ENCODE measurements at regions not wholly inside any gene's neighbourhood (a gene's known extent, or its start where the extent isn't known, plus 50 kb on each side); places are given as distances from the start of the nearest gene placed in this dataset.

GRCh38 chr7:12941512-12941911 lies 254.1 kb downstream of the ARL4A start:
- intact Hi-C loops (cut with micrococcal nuclease; ENCODE audit: unreplicated experiment) = no loop called here

GRCh38 chr7:12942609-12943008 lies 255.2 kb downstream of the ARL4A start:
- ChIA-PET CTCF (interaction anchor here (0.6 kb wide), 1 partner anchor 1050 kb away, joined by 3 read pairs; no protein-coding TSS in a partner anchor), POLR2A (ENCODE audit: unreplicated experiment) (no interaction called here)
- no TSS peak for BruUV-seq (replicated peaks)
- Histone ChIP-seq H3K9me2 (ENCODE audit: insufficient read depth) (no peaks in the 10 kb centered on the region), H3K27me3 (ENCODE audit: insufficient read depth, low read depth) (no peaks in the 10 kb centered on the region), H3K27ac (no peak overlapping the region), H3F3A (ENCODE audit: insufficient read depth, low read depth) (no peaks in the 10 kb centered on the region; the same call in 1 of the 2 replicates), H4K20me1 (ENCODE audit: insufficient read depth) (no peaks in the 10 kb centered on the region), H2AFZ (no peak overlapping the region), H3K4me3 (no peak overlapping the region), H3K4me1 (replicated peaks; ENCODE audit: insufficient read depth) (no peaks in the 10 kb centered on the region), H3K9me3 (ENCODE audit: insufficient read depth, low read depth) (no peaks in the 10 kb centered on the region), H3K4me2 (no peak overlapping the region), H3K79me2 (ENCODE audit: low read depth) (no peaks in the 10 kb centered on the region), H3K36me3 (ENCODE audit: low read depth) (no peaks in the 10 kb centered on the region)
- no peak for DNase-seq
- intact Hi-C loops (cut with micrococcal nuclease; ENCODE audit: unreplicated experiment) = no loop called here
- no peak for TF ChIP-seq EZH2 (IDR thresholded peaks at IDR 0.05; ENCODE audit: low read depth)
- no peak for TF ChIP-seq CTCF (conservative IDR thresholded peaks at IDR 0.05)

More at GRCh38 chr7:12941512-12941911, 254.1 kb downstream of the ARL4A start:
- H3K27ac ChIP-seq = no peak overlapping the region
- TF ChIP-seq EZH2 (IDR thresholded peaks at IDR 0.05; ENCODE audit: low read depth) (no peak), CTCF (conservative IDR thresholded peaks at IDR 0.05) (no peak)
- H3K9me2 ChIP-seq (ENCODE audit: insufficient read depth) = no peaks in the 10 kb centered on the region
- no peaks in the 10 kb centered on the region; the same call in 1 of the 2 replicates for H3F3A ChIP-seq (ENCODE audit: insufficient read depth, low read depth)
- BruUV-seq (replicated peaks) = no TSS peak
- no peak overlapping the region; the same call in 1 of the 2 replicates for H2AFZ ChIP-seq
- no peaks in the 10 kb centered on the region for H3K4me1 ChIP-seq (replicated peaks; ENCODE audit: insufficient read depth)
- CTCF ChIA-PET = no interaction called here
- POLR2A ChIA-PET (ENCODE audit: unreplicated experiment) = no interaction called here
- no peaks in the 10 kb centered on the region for H3K36me3 ChIP-seq (ENCODE audit: low read depth)
- no peak overlapping the region for H3K4me3 ChIP-seq
- no peaks in the 10 kb centered on the region for H3K9me3 ChIP-seq (ENCODE audit: insufficient read depth, low read depth)
- no peaks in the 10 kb centered on the region for H3K79me2 ChIP-seq (ENCODE audit: low read depth)
- no peak overlapping the region for H3K4me2 ChIP-seq
- H3K27me3 ChIP-seq (ENCODE audit: insufficient read depth, low read depth) = no peaks in the 10 kb centered on the region
- no peak for DNase-seq
- no peaks in the 10 kb centered on the region for H4K20me1 ChIP-seq (ENCODE audit: insufficient read depth)

GRCh38 chr7:12943781-12944180 lies 256.3 kb downstream of the ARL4A start:
- no peak for TF ChIP-seq EZH2 (IDR thresholded peaks at IDR 0.05; ENCODE audit: low read depth)
- no peak for TF ChIP-seq CTCF (conservative IDR thresholded peaks at IDR 0.05)
- no TSS peak for BruUV-seq (replicated peaks)
- H4K20me1 ChIP-seq (ENCODE audit: insufficient read depth) = no peaks in the 10 kb centered on the region
- H3K4me3 ChIP-seq = no peak overlapping the region
- H3K27ac ChIP-seq = no peak overlapping the region
- H3K79me2 ChIP-seq (ENCODE audit: low read depth) = no peaks in the 10 kb centered on the region
- H2AFZ ChIP-seq = 0 out of 2 replicates have a peak overlapping the region, but pooled peaks have one; percentile 29
- no peaks in the 10 kb centered on the region; the same call in 1 of the 2 replicates for H3F3A ChIP-seq (ENCODE audit: insufficient read depth, low read depth)
- DNase-seq = peak in 1 of 2 experiments; percentile 41
- H3K9me2 ChIP-seq (ENCODE audit: insufficient read depth) = no peaks in the 10 kb centered on the region
- H3K36me3 ChIP-seq (ENCODE audit: low read depth) = no peaks in the 10 kb centered on the region
- no peaks in the 10 kb centered on the region for H3K9me3 ChIP-seq (ENCODE audit: insufficient read depth, low read depth)
- no peaks in the 10 kb centered on the region for H3K27me3 ChIP-seq (ENCODE audit: insufficient read depth, low read depth)
- ChIA-PET CTCF (no interaction called here), POLR2A (ENCODE audit: unreplicated experiment) (no interaction called here)
- no peak overlapping the region for H3K4me2 ChIP-seq
- no peaks in the 10 kb centered on the region for H3K4me1 ChIP-seq (replicated peaks; ENCODE audit: insufficient read depth)
- intact Hi-C loops (cut with micrococcal nuclease; ENCODE audit: unreplicated experiment) = no loop called here

All from PC-9 (cell line).